GM23338 (cell line): ENCODE measurements at regions not wholly inside any gene's neighbourhood (a gene's known extent, or its start where the extent isn't known, plus 50 kb on each side); places are given as distances from the start of the nearest gene placed in this dataset.

Experiments
- EZH2 ChIP-seq: fragments of 200-600 bp; sonication (generic); IDR thresholded peaks from one replicate; pipeline ENCODE4 v1.8.0; 2017; ENCODE audit warnings: antibody characterized with exemption, mild to moderate bottlenecking, low read depth; ENCODE audit not compliant: unreplicated experiment
- EZH2phosphoT487 ChIP-seq: fragments of 200-600 bp; sonication (generic); IDR thresholded peaks from one replicate; pipeline ENCODE4 v1.8.1; 2018; ENCODE audit warnings: antibody characterized with exemption; ENCODE audit not compliant: unreplicated experiment
- JUNB ChIP-seq: IDR thresholded peaks from one replicate; pipeline ENCODE4 v1.6.1; 2016; ENCODE audit warnings: antibody characterized with exemption; ENCODE audit not compliant: unreplicated experiment
- POLR2AphosphoS5 ChIP-seq: IDR thresholded peaks from 2 replicates; pipeline ENCODE4 v1.6.1; 2016; ENCODE audit warnings: antibody characterized with exemption, low read depth
- STAT1 ChIP-seq: IDR thresholded peaks from one replicate; pipeline ENCODE4 v1.6.1; 2016; ENCODE audit warnings: antibody characterized with exemption; ENCODE audit not compliant: unreplicated experiment
- TF ChIP-seq, protein P1 (sequence below), 2 experiments: fragments of 200-600 bp in 1 of 2; sonication (generic) in 1 of 2; conservative IDR thresholded peaks; 2 replicates each; pipeline versions ENCODE4 v1.5.1 to v1.6.1; 2016 to 2017; ENCODE audit warnings: antibody characterized with exemption in 2 of 2, low read depth in 2 of 2, mild to moderate bottlenecking in 2 of 2, moderate library complexity in 1 of 2
- TF ChIP-seq, protein P2 (sequence below): IDR thresholded peaks from one replicate; pipeline ENCODE4 v1.6.1; 2018; ENCODE audit warnings: antibody characterized with exemption; ENCODE audit not compliant: unreplicated experiment
- TF ChIP-seq, protein P3 (sequence below): IDR thresholded peaks from 2 replicates; pipeline ENCODE4 v1.6.1; 2016; ENCODE audit warnings: antibody characterized with exemption

DNA sequence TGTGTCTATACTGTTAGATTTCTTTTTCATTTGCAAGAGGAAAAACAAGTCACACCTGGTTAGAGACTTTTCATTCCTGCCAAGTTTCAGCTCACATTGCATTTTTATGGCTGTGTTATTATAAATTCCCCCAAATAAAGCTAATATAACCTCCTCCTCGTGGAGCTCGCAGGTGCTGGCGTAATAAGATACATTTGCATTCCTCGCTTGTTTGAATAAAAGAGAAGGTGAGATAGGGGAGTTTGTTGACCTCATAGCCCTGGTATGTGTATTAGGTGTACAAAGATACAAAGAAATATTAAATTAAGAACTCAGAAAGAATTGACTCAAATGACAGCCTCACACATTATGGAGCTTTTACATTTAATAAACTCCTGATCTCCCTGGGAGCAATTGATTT lies 257.7 kb upstream of the SP8 start:
- TF ChIP-seq, protein P1, sequence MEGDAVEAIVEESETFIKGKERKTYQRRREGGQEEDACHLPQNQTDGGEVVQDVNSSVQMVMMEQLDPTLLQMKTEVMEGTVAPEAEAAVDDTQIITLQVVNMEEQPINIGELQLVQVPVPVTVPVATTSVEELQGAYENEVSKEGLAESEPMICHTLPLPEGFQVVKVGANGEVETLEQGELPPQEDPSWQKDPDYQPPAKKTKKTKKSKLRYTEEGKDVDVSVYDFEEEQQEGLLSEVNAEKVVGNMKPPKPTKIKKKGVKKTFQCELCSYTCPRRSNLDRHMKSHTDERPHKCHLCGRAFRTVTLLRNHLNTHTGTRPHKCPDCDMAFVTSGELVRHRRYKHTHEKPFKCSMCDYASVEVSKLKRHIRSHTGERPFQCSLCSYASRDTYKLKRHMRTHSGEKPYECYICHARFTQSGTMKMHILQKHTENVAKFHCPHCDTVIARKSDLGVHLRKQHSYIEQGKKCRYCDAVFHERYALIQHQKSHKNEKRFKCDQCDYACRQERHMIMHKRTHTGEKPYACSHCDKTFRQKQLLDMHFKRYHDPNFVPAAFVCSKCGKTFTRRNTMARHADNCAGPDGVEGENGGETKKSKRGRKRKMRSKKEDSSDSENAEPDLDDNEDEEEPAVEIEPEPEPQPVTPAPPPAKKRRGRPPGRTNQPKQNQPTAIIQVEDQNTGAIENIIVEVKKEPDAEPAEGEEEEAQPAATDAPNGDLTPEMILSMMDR (conservative IDR thresholded peaks at IDR 0.05; ENCODE audit: low read depth in 2 of 2): no peak
- TF ChIP-seq EZH2 (no peak), EZH2phosphoT487 (no peak), POLR2AphosphoS5 (no peak), JUNB (no peak), STAT1 (no peak)
- TF ChIP-seq, protein P2, sequence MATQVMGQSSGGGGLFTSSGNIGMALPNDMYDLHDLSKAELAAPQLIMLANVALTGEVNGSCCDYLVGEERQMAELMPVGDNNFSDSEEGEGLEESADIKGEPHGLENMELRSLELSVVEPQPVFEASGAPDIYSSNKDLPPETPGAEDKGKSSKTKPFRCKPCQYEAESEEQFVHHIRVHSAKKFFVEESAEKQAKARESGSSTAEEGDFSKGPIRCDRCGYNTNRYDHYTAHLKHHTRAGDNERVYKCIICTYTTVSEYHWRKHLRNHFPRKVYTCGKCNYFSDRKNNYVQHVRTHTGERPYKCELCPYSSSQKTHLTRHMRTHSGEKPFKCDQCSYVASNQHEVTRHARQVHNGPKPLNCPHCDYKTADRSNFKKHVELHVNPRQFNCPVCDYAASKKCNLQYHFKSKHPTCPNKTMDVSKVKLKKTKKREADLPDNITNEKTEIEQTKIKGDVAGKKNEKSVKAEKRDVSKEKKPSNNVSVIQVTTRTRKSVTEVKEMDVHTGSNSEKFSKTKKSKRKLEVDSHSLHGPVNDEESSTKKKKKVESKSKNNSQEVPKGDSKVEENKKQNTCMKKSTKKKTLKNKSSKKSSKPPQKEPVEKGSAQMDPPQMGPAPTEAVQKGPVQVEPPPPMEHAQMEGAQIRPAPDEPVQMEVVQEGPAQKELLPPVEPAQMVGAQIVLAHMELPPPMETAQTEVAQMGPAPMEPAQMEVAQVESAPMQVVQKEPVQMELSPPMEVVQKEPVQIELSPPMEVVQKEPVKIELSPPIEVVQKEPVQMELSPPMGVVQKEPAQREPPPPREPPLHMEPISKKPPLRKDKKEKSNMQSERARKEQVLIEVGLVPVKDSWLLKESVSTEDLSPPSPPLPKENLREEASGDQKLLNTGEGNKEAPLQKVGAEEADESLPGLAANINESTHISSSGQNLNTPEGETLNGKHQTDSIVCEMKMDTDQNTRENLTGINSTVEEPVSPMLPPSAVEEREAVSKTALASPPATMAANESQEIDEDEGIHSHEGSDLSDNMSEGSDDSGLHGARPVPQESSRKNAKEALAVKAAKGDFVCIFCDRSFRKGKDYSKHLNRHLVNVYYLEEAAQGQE: no peak
- TF ChIP-seq, protein P3, sequence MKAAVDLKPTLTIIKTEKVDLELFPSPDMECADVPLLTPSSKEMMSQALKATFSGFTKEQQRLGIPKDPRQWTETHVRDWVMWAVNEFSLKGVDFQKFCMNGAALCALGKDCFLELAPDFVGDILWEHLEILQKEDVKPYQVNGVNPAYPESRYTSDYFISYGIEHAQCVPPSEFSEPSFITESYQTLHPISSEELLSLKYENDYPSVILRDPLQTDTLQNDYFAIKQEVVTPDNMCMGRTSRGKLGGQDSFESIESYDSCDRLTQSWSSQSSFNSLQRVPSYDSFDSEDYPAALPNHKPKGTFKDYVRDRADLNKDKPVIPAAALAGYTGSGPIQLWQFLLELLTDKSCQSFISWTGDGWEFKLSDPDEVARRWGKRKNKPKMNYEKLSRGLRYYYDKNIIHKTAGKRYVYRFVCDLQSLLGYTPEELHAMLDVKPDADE: no peak
